ENCODE measurements at regions not wholly inside any gene's neighbourhood (a gene's known extent, or its start where the extent isn't known, plus 50 kb on each side); places are given as distances from the start of the nearest gene placed in this dataset.

DNA sequence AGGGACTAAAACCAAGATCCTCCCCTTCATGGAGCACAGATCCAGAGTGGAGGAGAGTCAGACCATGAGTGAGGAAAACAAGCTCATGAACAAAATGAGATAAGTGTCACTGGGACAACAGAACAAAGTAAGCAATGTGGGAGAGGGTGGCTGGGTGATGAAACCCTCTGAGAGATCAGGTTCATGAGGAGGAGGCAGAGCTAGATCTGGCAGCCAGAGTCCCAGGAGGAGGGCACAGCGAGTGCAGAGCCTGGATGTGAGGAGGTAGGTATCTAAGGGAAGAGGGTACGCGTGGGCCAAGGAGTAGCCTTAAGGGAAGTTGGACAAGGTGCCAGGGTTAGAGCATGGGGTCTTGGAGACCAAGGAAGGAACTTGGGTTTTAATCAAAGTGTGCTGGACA, 1311.9 kb downstream of the UQCRFS1 start:
- no peaks in the 10 kb centered on the region for H3K4me1 ChIP-seq (ENCODE audit: insufficient read depth, low read length)
- no peaks in the 10 kb centered on the region for H4K20me1 ChIP-seq (ENCODE audit: insufficient read depth, low read length)
- no peaks in the 10 kb centered on the region for H3K36me3 ChIP-seq (ENCODE audit: insufficient read depth, low read length)
- no peak overlapping the region for H3K27ac ChIP-seq (ENCODE audit: low read depth, low read length)
- H3K4me2 ChIP-seq (ENCODE audit: insufficient read depth, low read length) = no peak overlapping the region
- H3K79me2 ChIP-seq (ENCODE audit: insufficient read depth, low read length) = no peaks in the 10 kb centered on the region
- H3K9me3 ChIP-seq (ENCODE audit: low read depth, low read length) = no peaks in the 10 kb centered on the region
- TF ChIP-seq CTCF (IDR thresholded peaks at IDR 0.05; ENCODE audit: extremely low read depth, low read depth, low read length) = no peak
- H3K27me3 ChIP-seq (ENCODE audit: insufficient read depth, low read length) = no peaks in the 10 kb centered on the region
- no peak overlapping the region for H3K4me3 ChIP-seq (ENCODE audit: insufficient read depth, low read length)
- no peak for DNase-seq (ENCODE audit: insufficient read length, low spot score, missing footprints)
- no peak overlapping the region for H2AFZ ChIP-seq (ENCODE audit: low read length)

GRCh38 chr19:27896091-27896490, 1316.9 kb downstream of the UQCRFS1 start:
- H3K27me3 ChIP-seq (ENCODE audit: insufficient read depth, low read length) = no peaks in the 10 kb centered on the region
- H3K36me3 ChIP-seq (ENCODE audit: insufficient read depth, low read length) = no peaks in the 10 kb centered on the region
- no peaks in the 10 kb centered on the region for H3K9me3 ChIP-seq (ENCODE audit: low read depth, low read length)
- no peak for TF ChIP-seq CTCF (IDR thresholded peaks at IDR 0.05; ENCODE audit: extremely low read depth, low read depth, low read length)
- DNase-seq (ENCODE audit: insufficient read length, low spot score, missing footprints) = peak; percentile 42
- H4K20me1 ChIP-seq (ENCODE audit: insufficient read depth, low read length) = no peaks in the 10 kb centered on the region
- no peak overlapping the region for H3K4me3 ChIP-seq (ENCODE audit: insufficient read depth, low read length)
- H3K79me2 ChIP-seq (ENCODE audit: insufficient read depth, low read length) = no peaks in the 10 kb centered on the region
- no peaks in the 10 kb centered on the region for H3K4me1 ChIP-seq (ENCODE audit: insufficient read depth, low read length)
- H3K4me2 ChIP-seq (ENCODE audit: insufficient read depth, low read length) = no peak overlapping the region
- no peak overlapping the region for H3K27ac ChIP-seq (ENCODE audit: low read depth, low read length)
- H2AFZ ChIP-seq (ENCODE audit: low read length) = no peak overlapping the region

DNA sequence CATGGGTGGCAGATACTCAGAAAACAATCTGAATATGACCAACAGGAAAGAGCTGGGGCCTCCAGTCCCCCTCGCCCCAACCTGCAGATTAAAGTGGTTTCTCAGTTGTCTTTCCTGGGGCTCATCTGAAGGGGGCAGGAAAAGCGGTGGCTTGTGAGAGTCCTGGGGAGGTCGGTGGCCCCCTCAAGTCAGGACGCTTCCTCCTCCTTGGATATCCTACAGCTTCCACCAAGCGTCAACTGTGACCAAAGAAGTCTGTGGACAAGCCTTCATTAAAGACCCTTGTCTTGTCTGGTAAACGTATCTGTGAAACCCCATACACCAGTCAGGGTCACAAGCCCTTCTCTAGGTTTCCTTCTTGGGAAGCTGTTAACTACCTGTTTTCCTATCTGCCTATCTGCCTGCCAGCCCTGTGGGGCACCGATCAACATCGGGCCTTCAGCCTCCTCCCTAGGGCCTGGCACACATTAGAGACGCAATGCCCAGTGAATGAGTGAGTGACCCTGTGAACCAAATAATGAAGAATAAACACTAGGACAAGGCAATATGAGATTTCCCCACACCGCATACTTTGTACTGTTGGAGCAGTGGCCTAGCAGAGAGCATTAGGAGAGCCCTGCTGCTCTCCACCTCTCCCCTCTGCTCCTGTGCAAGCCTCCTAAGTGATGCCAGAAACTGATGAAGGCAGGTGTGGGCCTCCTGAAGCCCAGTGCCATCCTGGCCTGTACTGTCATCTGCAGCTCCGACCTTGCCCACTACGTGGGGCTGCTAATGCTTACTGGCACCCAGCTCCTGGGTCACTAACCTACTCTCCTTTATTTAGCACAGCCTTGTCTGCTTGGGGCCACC, 1317.8 kb downstream of the UQCRFS1 start:
- H3K27ac ChIP-seq (ENCODE audit: low read depth, low read length) = no peak overlapping the region
- no peaks in the 10 kb centered on the region for H3K27me3 ChIP-seq (ENCODE audit: insufficient read depth, low read length)
- H3K9me3 ChIP-seq (ENCODE audit: low read depth, low read length) = no peaks in the 10 kb centered on the region

More for the DNA sequence above, 1317.8 kb downstream of the UQCRFS1 start:
- no peaks in the 10 kb centered on the region for H4K20me1 ChIP-seq (ENCODE audit: insufficient read depth, low read length)
- H3K4me3 ChIP-seq (ENCODE audit: insufficient read depth, low read length) = no peak overlapping the region
- DNase-seq (ENCODE audit: insufficient read length, low spot score, missing footprints) = no peak
- TF ChIP-seq CTCF (IDR thresholded peaks at IDR 0.05; ENCODE audit: extremely low read depth, low read depth, low read length) = no peak
- H3K4me1 ChIP-seq (ENCODE audit: insufficient read depth, low read length) = no peaks in the 10 kb centered on the region
- H3K79me2 ChIP-seq (ENCODE audit: insufficient read depth, low read length) = no peaks in the 10 kb centered on the region
- H2AFZ ChIP-seq (ENCODE audit: low read length) = no peak overlapping the region
- H3K36me3 ChIP-seq (ENCODE audit: insufficient read depth, low read length) = no peaks in the 10 kb centered on the region
- no peak overlapping the region for H3K4me2 ChIP-seq (ENCODE audit: insufficient read depth, low read length)

Measured in osteoblast (primary cell).